ENCODE measurements at regions not wholly inside any gene's neighbourhood (a gene's known extent, or its start where the extent isn't known, plus 50 kb on each side); places are given as distances from the start of the nearest gene placed in this dataset.
"Not testable (repeated sequence)": the region's sequence is repeated elsewhere in the genome, so short reads cannot be mapped to it uniquely, and the experiment has no call there.

DNA sequence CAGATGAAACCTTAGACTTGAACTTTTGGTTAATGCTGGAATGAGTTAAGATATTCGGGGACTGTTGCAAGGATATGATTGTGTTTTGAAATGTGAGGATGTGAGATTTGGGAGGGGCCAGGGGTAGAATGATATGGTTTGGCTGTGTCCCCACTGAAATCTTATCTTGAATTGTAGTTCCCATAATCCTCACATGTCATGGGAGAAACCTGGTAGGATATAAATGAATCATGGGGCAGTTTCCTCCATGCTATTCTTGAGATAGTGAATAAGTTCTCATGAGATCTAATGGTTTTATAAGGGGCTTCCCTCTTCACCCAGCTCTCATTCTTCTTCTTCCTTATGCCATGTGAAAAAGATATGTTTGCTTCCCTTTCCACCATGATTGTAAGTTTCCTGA lies 158.0 kb downstream of the MREG start:
- TF ChIP-seq, protein P1, sequence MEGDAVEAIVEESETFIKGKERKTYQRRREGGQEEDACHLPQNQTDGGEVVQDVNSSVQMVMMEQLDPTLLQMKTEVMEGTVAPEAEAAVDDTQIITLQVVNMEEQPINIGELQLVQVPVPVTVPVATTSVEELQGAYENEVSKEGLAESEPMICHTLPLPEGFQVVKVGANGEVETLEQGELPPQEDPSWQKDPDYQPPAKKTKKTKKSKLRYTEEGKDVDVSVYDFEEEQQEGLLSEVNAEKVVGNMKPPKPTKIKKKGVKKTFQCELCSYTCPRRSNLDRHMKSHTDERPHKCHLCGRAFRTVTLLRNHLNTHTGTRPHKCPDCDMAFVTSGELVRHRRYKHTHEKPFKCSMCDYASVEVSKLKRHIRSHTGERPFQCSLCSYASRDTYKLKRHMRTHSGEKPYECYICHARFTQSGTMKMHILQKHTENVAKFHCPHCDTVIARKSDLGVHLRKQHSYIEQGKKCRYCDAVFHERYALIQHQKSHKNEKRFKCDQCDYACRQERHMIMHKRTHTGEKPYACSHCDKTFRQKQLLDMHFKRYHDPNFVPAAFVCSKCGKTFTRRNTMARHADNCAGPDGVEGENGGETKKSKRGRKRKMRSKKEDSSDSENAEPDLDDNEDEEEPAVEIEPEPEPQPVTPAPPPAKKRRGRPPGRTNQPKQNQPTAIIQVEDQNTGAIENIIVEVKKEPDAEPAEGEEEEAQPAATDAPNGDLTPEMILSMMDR (IDR thresholded peaks at IDR 0.05), result not testable (repeated sequence)
- not testable (repeated sequence) for TF ChIP-seq POLR2A (IDR thresholded peaks at IDR 0.05)

All from ovary (tissue), 3 donors.